ENCODE measurements at regions not wholly inside any gene's neighbourhood (a gene's known extent, or its start where the extent isn't known, plus 50 kb on each side); places are given as distances from the start of the nearest gene placed in this dataset.

- Histone ChIP-seq H2AFZ (ENCODE audit: low read length) (no peak overlapping the region), H3K9me3 (replicated peaks; ENCODE audit: insufficient read depth, low read length) (no peaks in the 10 kb centered on the region), H3K4me2 (ENCODE audit: low read depth, low read length) (no peak overlapping the region), H4K20me1 (ENCODE audit: insufficient read depth, low read length) (no peaks in the 10 kb centered on the region), H3K79me2 (ENCODE audit: low read length) (no peaks in the 10 kb centered on the region), H3K27ac (ENCODE audit: low read length) (no peak overlapping the region), H3K4me1 (ENCODE audit: low read length) (no peaks in the 10 kb centered on the region), H3K27me3 (replicated peaks; ENCODE audit: insufficient read depth, low read length) (no peaks in the 10 kb centered on the region), H3K36me3 (replicated peaks; ENCODE audit: insufficient read depth, low read length) (no peaks in the 10 kb centered on the region), H3K9ac (ENCODE audit: low read length) (no peak overlapping the region), H3K4me3 (ENCODE audit: low read length) (no peak overlapping the region), H3K9me2 (replicated peaks; ENCODE audit: insufficient read depth, low read length) (no peaks in the 10 kb centered on the region), H3F3A (ENCODE audit: insufficient read depth, low read length) (no peaks in the 10 kb centered on the region)
- TF ChIP-seq EZH2phosphoT487 (IDR thresholded peaks at IDR 0.05; ENCODE audit: low read length) (no peak), EZH2 (optimal IDR thresholded peaks at IDR 0.05; ENCODE audit: low read depth, low read length) (no peak), CTCF (IDR thresholded peaks at IDR 0.05; ENCODE audit: low read length) (no peak)
- no peak for DNase-seq
Observed at GRCh38 chr7:438361-438760, 81.3 kb downstream of the PDGFA start.

- no peak for DNase-seq
- H3K4me3 ChIP-seq (ENCODE audit: low read length) = no peak overlapping the region
Observed at GRCh38 chr7:438916-439315, 80.7 kb downstream of the PDGFA start.

GRCh38 chr7:440059-440749, 79.4 kb downstream of the PDGFA start:
- no peaks in the 10 kb centered on the region for H3K36me3 ChIP-seq (replicated peaks; ENCODE audit: insufficient read depth, low read length)
- no peaks in the 10 kb centered on the region for H3K9me3 ChIP-seq (replicated peaks; ENCODE audit: insufficient read depth, low read length)
- no peaks in the 10 kb centered on the region for H3K27me3 ChIP-seq (replicated peaks; ENCODE audit: insufficient read depth, low read length)
- no peak for TF ChIP-seq CTCF (IDR thresholded peaks at IDR 0.05; ENCODE audit: low read length)
- TF ChIP-seq EZH2 (optimal IDR thresholded peaks at IDR 0.05; ENCODE audit: low read depth, low read length) = no peak
- TF ChIP-seq EZH2phosphoT487 (IDR thresholded peaks at IDR 0.05; ENCODE audit: low read length) = no peak
- H4K20me1 ChIP-seq (ENCODE audit: insufficient read depth, low read length) = no peaks in the 10 kb centered on the region
- H3K9ac ChIP-seq (ENCODE audit: low read length) = no peak overlapping the region
- H3K4me3 ChIP-seq (ENCODE audit: low read length) = no peak overlapping the region
- no peaks in the 10 kb centered on the region for H3K79me2 ChIP-seq (ENCODE audit: low read length)
- H3K9me2 ChIP-seq (replicated peaks; ENCODE audit: insufficient read depth, low read length) = no peaks in the 10 kb centered on the region
- no peak overlapping the region for H3K4me2 ChIP-seq (ENCODE audit: low read depth, low read length)
- H3K4me1 ChIP-seq (ENCODE audit: low read length) = no peaks in the 10 kb centered on the region
- DNase-seq = no peak
- H3K27ac ChIP-seq (ENCODE audit: low read length) = no peak overlapping the region
- no peak overlapping the region for H2AFZ ChIP-seq (ENCODE audit: low read length)
- no peaks in the 10 kb centered on the region for H3F3A ChIP-seq (ENCODE audit: insufficient read depth, low read length)

More at GRCh38 chr7:438916-439315, 80.7 kb downstream of the PDGFA start:
- no peak for TF ChIP-seq EZH2 (optimal IDR thresholded peaks at IDR 0.05; ENCODE audit: low read depth, low read length)
- TF ChIP-seq EZH2phosphoT487 (IDR thresholded peaks at IDR 0.05; ENCODE audit: low read length) = no peak
- TF ChIP-seq CTCF (IDR thresholded peaks at IDR 0.05; ENCODE audit: low read length) = no peak
- H3K9me3 ChIP-seq (replicated peaks; ENCODE audit: insufficient read depth, low read length) = no peaks in the 10 kb centered on the region
- H3K27me3 ChIP-seq (replicated peaks; ENCODE audit: insufficient read depth, low read length) = no peaks in the 10 kb centered on the region
- H3K79me2 ChIP-seq (ENCODE audit: low read length) = no peaks in the 10 kb centered on the region
- no peaks in the 10 kb centered on the region for H4K20me1 ChIP-seq (ENCODE audit: insufficient read depth, low read length)
- no peak overlapping the region for H3K27ac ChIP-seq (ENCODE audit: low read length)
- H3K4me1 ChIP-seq (ENCODE audit: low read length) = no peaks in the 10 kb centered on the region
- H3K4me2 ChIP-seq (ENCODE audit: low read depth, low read length) = no peak overlapping the region
- H3F3A ChIP-seq (ENCODE audit: insufficient read depth, low read length) = no peaks in the 10 kb centered on the region
- no peaks in the 10 kb centered on the region for H3K36me3 ChIP-seq (replicated peaks; ENCODE audit: insufficient read depth, low read length)
- H3K9me2 ChIP-seq (replicated peaks; ENCODE audit: insufficient read depth, low read length) = no peaks in the 10 kb centered on the region
- no peak overlapping the region for H2AFZ ChIP-seq (ENCODE audit: low read length)
- no peak overlapping the region for H3K9ac ChIP-seq (ENCODE audit: low read length)
